SK-N-SH (cell line): ENCODE measurements at regions not wholly inside any gene's neighbourhood (a gene's known extent, or its start where the extent isn't known, plus 50 kb on each side); places are given as distances from the start of the nearest gene placed in this dataset.

Source experiments
- CTCF ChIA-PET: fragments of 300-600, 350-600 bp; formaldehyde crosslinking; extraction: SDS; loops from one replicate; lab custom pipeline; 2021; lab: Yijun Ruan, JAX
- POLR2A ChIA-PET: fragments of 350-600 bp; sonication (Branson Sonifier 250); formaldehyde crosslinking; extraction: SDS; loops from one replicate; lab custom pipeline; 2020; ENCODE audit warnings: antibody characterized with exemption, inconsistent platforms; lab: Yijun Ruan, JAX
- DNase-seq: peaks from one replicate; pipeline ENCODE4 v3.0.0; 2012
- H2AFZ ChIP-seq: fragments of 200-600 bp; sonication (generic); 2 replicates; pipeline ENCODE4 v1.8.1; 2016; ENCODE audit warnings: antibody characterized with exemption, mild to moderate bottlenecking, low read depth
- H3F3A ChIP-seq: fragments of 200-600 bp; sonication (generic); replicated peaks from 2 replicates; pipeline ENCODE3; 2016; ENCODE audit warnings: antibody characterized with exemption, mild to moderate bottlenecking; ENCODE audit not compliant: insufficient read depth
- H3K27ac ChIP-seq, 2 experiments: fragments of 200-500 bp in 1 of 2; fragments of 200-600 bp in 1 of 2; sonication (Bioruptor generic) in 1 of 2; sonication (generic), shearing (Covaris generic) in 1 of 2; 2 replicates each; pipeline versions ENCODE4 v1.5.1 to v1.6.1; 2014 to 2016; ENCODE audit warnings: low read depth in 2 of 2, inconsistent platforms in 1 of 2, low read length in 1 of 2, mild to moderate bottlenecking in 1 of 2, mixed read lengths in 1 of 2
- H3K27me3 ChIP-seq: fragments of 200-600 bp; sonication (generic), shearing (Covaris generic); 2 replicates; pipeline ENCODE4 v1.6.1; 2016; ENCODE audit warnings: mixed run types; ENCODE audit not compliant: insufficient read depth
- H3K36me3 ChIP-seq, 2 experiments: fragments of 200-500 bp in 1 of 2; fragments of 200-600 bp in 1 of 2; sonication (Bioruptor generic) in 1 of 2; sonication (generic) in 1 of 2; replicated peaks in 1 of 2; 2 replicates each; pipeline versions ENCODE3 to v1.5.1; 2014 to 2016; ENCODE audit warnings: low read length in 1 of 2, mild to moderate bottlenecking in 1 of 2; ENCODE audit not compliant: insufficient read depth in 2 of 2, control insufficient read depth in 1 of 2
- H3K4me1 ChIP-seq, 2 experiments: fragments of 200-500 bp in 1 of 2; fragments of 200-600 bp in 1 of 2; sonication (Bioruptor generic) in 1 of 2; sonication (generic), shearing (Covaris generic) in 1 of 2; 2 replicates each; pipeline versions ENCODE4 v1.5.1 to v1.6.1; 2014 to 2016; ENCODE audit warnings: low read depth in 1 of 2, low read length in 1 of 2, mixed run types in 1 of 2; ENCODE audit not compliant: insufficient read depth in 2 of 2, control insufficient read depth in 1 of 2
- H3K4me2 ChIP-seq: fragments of 200-600 bp; sonication (generic), shearing (Covaris generic); 2 replicates; pipeline ENCODE4 v1.6.1; 2017; ENCODE audit warnings: mixed run types
- H3K4me3 ChIP-seq, 2 experiments: fragments of 200-500 bp in 1 of 2; fragments of 200-600 bp in 1 of 2; sonication (Bioruptor generic) in 1 of 2; sonication (generic), shearing (Covaris generic) in 1 of 2; 2 replicates each; pipeline versions ENCODE4 v1.5.1 to v1.8.1; 2014 to 2016; ENCODE audit warnings: low read depth in 2 of 2, inconsistent platforms in 1 of 2, low read length in 1 of 2, mild to moderate bottlenecking in 1 of 2, mixed read lengths in 1 of 2, moderate library complexity in 1 of 2
- H3K79me2 ChIP-seq: fragments of 200-600 bp; sonication (generic); 2 replicates; pipeline ENCODE4 v1.8.1; 2017; ENCODE audit warnings: mild to moderate bottlenecking; ENCODE audit not compliant: insufficient read depth
- H3K9ac ChIP-seq: fragments of 200-600 bp; sonication (generic); 2 replicates; pipeline ENCODE4 v1.6.1; 2017; ENCODE audit warnings: mixed run types
- H3K9me2 ChIP-seq: fragments of 200-600 bp; sonication (generic); 2 replicates; pipeline ENCODE4 v1.6.1; 2017; ENCODE audit warnings: mixed run types
- H3K9me3 ChIP-seq: fragments of 200-600 bp; sonication (generic); 2 replicates; pipeline ENCODE4 v1.6.1; 2017; ENCODE audit warnings: mixed run types, mild to moderate bottlenecking, moderate library complexity
- H4K20me1 ChIP-seq: fragments of 200-600 bp; sonication (generic); 2 replicates; pipeline ENCODE4 v1.6.1; 2017; ENCODE audit warnings: mild to moderate bottlenecking, mixed run types; ENCODE audit not compliant: insufficient read depth
- ELF1 ChIP-seq: IDR thresholded peaks from 2 replicates; pipeline ENCODE4 v1.4.0; 2012
- EZH2phosphoT487 ChIP-seq: fragments of 200-600 bp; sonication (generic); IDR thresholded peaks from 2 replicates; pipeline ENCODE4 v1.6.1; 2017; ENCODE audit warnings: low read depth, mixed run types, mild to moderate bottlenecking, antibody characterized with exemption, moderate library complexity, borderline replicate concordance
- FOSL2 ChIP-seq: IDR thresholded peaks from 2 replicates; pipeline ENCODE4 v1.4.0; 2012; ENCODE audit warnings: low read depth, mild to moderate bottlenecking, moderate library complexity, borderline replicate concordance
- FOXJ3 ChIP-seq: sonication (generic); formaldehyde crosslinking; IDR thresholded peaks from 2 replicates; pipeline ENCODE4 v1.5.1; 2020; ENCODE audit warnings: mild to moderate bottlenecking, missing genetic modification reagents
- GABPA ChIP-seq: IDR thresholded peaks from 2 replicates; pipeline ENCODE4 v1.4.0; 2012; ENCODE audit warnings: low read depth, mild to moderate bottlenecking
- GATA2 ChIP-seq: sonication (generic); formaldehyde crosslinking; IDR thresholded peaks from 2 replicates; pipeline ENCODE4 v1.5.0; 2020; ENCODE audit warnings: mild to moderate bottlenecking, missing genetic modification reagents
- MEF2A ChIP-seq: IDR thresholded peaks from 2 replicates; pipeline ENCODE4 v1.4.0; 2012; ENCODE audit warnings: low read depth, borderline replicate concordance
- MXI1 ChIP-seq: IDR thresholded peaks from 2 replicates; pipeline ENCODE4 v1.6.1; 2012; ENCODE audit warnings: mild to moderate bottlenecking, low read depth, low read length, improper control_type of control experiment
- NFIC ChIP-seq: IDR thresholded peaks from 2 replicates; pipeline ENCODE4 v1.4.0; 2012; ENCODE audit warnings: borderline replicate concordance
- NRF1 ChIP-seq: IDR thresholded peaks from 2 replicates; pipeline ENCODE4 v1.6.1; 2012; ENCODE audit warnings: low read depth, mild to moderate bottlenecking, low read length
- RAD21 ChIP-seq: IDR thresholded peaks from 2 replicates; pipeline ENCODE4 v1.6.1; 2012; ENCODE audit warnings: mild to moderate bottlenecking, low read length
- RCOR1 ChIP-seq: fragments of 150-350 bp; IDR thresholded peaks from 2 replicates; pipeline ENCODE4 v1.6.1; 2017; ENCODE audit warnings: antibody characterized with exemption, low read length
- RFX5 ChIP-seq: IDR thresholded peaks from 2 replicates; pipeline ENCODE4 v1.6.1; 2012; ENCODE audit warnings: mild to moderate bottlenecking, improper control_type of control experiment, low read length
- SIN3A ChIP-seq: IDR thresholded peaks from 2 replicates; pipeline ENCODE4 v1.6.1; 2012; ENCODE audit warnings: low read depth, mild to moderate bottlenecking, low read length, moderate library complexity, borderline replicate concordance
- SMC3 ChIP-seq: IDR thresholded peaks from 2 replicates; pipeline ENCODE4 v1.6.1; 2012; ENCODE audit warnings: low read depth, low read length, improper control_type of control experiment
- TAF1 ChIP-seq: IDR thresholded peaks from 2 replicates; pipeline ENCODE4 v1.6.1; 2012; ENCODE audit warnings: low read depth, mild to moderate bottlenecking, low read length, moderate library complexity, borderline replicate concordance
- TCF12 ChIP-seq: IDR thresholded peaks from 2 replicates; pipeline ENCODE4 v1.4.0; 2012
- YY1 ChIP-seq: IDR thresholded peaks from 2 replicates; pipeline ENCODE4 v1.4.0; 2012; ENCODE audit warnings: low read depth, mild to moderate bottlenecking
- WGBS: methylation state at CpG from one replicate; pipeline ENCODE4 v1.1.6; 2017; ENCODE audit warnings: low lambda C conversion rate; 5-methylcytosine and 5-hydroxymethylcytosine counted together
- TF ChIP-seq, protein P1 (sequence below): IDR thresholded peaks from 2 replicates; pipeline ENCODE4 v1.4.0; 2012; ENCODE audit warnings: low read depth, borderline replicate concordance
- TF ChIP-seq, protein P2 (sequence below): fragments of 150-350 bp; IDR thresholded peaks from 2 replicates; pipeline ENCODE4 v1.6.1; 2016; ENCODE audit warnings: mild to moderate bottlenecking, low read depth, low read length
- TF ChIP-seq, protein P3 (sequence below): IDR thresholded peaks from 2 replicates; pipeline ENCODE4; 2012
- TF ChIP-seq, protein P4 (sequence below): fragments of 150-350 bp; IDR thresholded peaks from 2 replicates; pipeline ENCODE4 v1.6.1; 2017; ENCODE audit warnings: antibody characterized with exemption, low read length, low read depth, borderline replicate concordance
- TF ChIP-seq, protein P5 (sequence below): IDR thresholded peaks from 2 replicates; pipeline ENCODE4 v1.4.0; 2012; ENCODE audit warnings: low read depth

DNA sequence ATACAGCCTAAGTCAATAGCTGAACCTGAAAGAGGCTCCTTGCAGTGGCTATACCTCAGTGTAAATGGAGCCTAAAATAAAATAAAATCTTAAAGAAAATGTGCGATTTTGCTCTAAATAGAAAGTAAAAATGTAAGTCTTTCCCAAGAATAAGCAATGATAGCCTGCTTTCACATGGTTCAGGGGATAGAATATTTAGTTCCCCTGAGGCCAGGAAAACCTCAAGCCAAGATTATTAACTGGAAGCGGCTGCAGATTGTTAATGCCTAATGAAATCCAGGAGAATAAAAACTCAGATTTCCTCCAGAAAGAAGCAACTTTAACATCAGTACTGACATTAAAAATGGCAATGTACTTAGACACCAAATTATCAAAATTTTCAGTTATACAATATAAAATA lies 463.7 kb downstream of the CYLC2 start (continued):
- TF ChIP-seq NFIC, result no peak
- no peak for TF ChIP-seq EZH2phosphoT487
- no peak for TF ChIP-seq FOSL2
- TF ChIP-seq, all 33 proteins: peak for 0

DNA sequence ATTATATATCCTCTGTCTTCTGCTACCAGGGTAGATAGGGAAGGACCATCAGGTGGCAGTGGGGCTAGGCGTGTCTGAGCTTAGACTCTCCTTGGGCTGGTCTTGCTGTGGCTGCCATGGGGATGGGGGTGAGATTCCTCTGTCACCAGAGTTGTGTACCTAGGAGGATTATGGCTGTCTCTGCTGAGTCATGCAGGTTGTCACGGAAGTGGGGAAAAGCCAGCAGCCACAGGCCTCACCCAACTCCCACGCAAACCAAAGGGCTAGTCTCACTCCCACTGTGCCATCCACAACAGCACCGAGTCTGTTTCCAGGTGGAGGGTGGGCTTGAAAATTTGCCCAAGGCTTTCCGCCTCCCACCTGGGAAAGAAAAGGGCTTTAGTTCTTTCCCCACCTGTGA lies 476.1 kb downstream of the CYLC2 start:
- TF ChIP-seq FOXJ3 (CRISPR knock-in tag), result no peak
- TF ChIP-seq, protein P1, sequence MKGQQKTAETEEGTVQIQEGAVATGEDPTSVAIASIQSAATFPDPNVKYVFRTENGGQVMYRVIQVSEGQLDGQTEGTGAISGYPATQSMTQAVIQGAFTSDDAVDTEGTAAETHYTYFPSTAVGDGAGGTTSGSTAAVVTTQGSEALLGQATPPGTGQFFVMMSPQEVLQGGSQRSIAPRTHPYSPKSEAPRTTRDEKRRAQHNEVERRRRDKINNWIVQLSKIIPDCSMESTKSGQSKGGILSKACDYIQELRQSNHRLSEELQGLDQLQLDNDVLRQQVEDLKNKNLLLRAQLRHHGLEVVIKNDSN, result no peak
- no peak for TF ChIP-seq MEF2A
- TF ChIP-seq, protein P2, sequence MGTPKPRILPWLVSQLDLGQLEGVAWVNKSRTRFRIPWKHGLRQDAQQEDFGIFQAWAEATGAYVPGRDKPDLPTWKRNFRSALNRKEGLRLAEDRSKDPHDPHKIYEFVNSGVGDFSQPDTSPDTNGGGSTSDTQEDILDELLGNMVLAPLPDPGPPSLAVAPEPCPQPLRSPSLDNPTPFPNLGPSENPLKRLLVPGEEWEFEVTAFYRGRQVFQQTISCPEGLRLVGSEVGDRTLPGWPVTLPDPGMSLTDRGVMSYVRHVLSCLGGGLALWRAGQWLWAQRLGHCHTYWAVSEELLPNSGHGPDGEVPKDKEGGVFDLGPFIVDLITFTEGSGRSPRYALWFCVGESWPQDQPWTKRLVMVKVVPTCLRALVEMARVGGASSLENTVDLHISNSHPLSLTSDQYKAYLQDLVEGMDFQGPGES, result no peak
- no peak for TF ChIP-seq ELF1
- TF ChIP-seq RCOR1, result no peak
- no peak for TF ChIP-seq TAF1
- TF ChIP-seq TCF12, result no peak
- no peak for TF ChIP-seq RFX5
- TF ChIP-seq, protein P3, sequence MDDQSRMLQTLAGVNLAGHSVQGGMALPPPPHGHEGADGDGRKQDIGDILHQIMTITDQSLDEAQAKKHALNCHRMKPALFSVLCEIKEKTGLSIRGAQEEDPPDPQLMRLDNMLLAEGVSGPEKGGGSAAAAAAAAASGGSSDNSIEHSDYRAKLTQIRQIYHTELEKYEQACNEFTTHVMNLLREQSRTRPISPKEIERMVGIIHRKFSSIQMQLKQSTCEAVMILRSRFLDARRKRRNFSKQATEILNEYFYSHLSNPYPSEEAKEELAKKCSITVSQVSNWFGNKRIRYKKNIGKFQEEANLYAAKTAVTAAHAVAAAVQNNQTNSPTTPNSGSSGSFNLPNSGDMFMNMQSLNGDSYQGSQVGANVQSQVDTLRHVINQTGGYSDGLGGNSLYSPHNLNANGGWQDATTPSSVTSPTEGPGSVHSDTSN, result no peak
- 17% methylated on average over 2 of the region's 5 CpGs for WGBS
- Histone ChIP-seq H2AFZ (no peak overlapping the region), H3K27ac (no peak overlapping the region), H3K4me1 (no peaks in the 10 kb centered on the region; a peak in 1 of 4 replicates), H3F3A (no peaks in the 10 kb centered on the region), H3K4me2 (no peak overlapping the region), H3K9me2 (no peaks in the 10 kb centered on the region), H3K9ac (no peak overlapping the region), H3K79me2 (no peaks in the 10 kb centered on the region), H3K4me3 (no peak overlapping the region), H4K20me1 (no peaks in the 10 kb centered on the region), H3K36me3 (no peaks in the 10 kb centered on the region), H3K27me3 (no peaks in the 10 kb centered on the region), H3K9me3 (no peaks in the 10 kb centered on the region)
- POLR2A ChIA-PET, result no interaction called here
- CTCF ChIA-PET, result no interaction called here
- no peak for DNase-seq

DNA sequence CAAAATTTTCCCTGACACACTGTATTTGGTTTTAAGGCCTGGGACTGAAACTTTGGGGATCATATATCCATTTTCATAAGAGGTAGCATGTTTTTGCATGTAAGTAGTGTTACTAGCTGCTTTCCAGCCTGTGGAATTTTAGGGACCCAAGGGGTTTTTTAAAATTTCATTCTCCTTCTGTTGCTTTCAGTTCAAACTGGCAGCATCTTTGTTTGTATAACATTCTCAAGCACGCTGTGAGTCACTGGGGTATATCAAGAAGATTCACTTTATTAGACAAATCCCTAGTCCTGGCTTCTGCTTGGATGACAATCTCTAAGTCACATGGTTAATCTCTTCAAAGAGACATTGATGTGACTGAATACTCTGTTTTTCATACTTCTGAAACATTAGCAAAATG lies 479.0 kb downstream of the CYLC2 start:
- H3K27me3 ChIP-seq, result no peaks in the 10 kb centered on the region
- ChIA-PET CTCF (no interaction called here), POLR2A (no interaction called here)
- no peak overlapping the region for H3K9ac ChIP-seq
- no peaks in the 10 kb centered on the region for H4K20me1 ChIP-seq
- no peak overlapping the region for H3K4me2 ChIP-seq
- no peaks in the 10 kb centered on the region; a peak in 1 of 4 replicates for H3K4me1 ChIP-seq
- WGBS, result 12% methylated on average over 1 of the region's 1 CpG
- H3K9me3 ChIP-seq, result no peaks in the 10 kb centered on the region
- no peak overlapping the region for H2AFZ ChIP-seq
- H3K79me2 ChIP-seq, result no peaks in the 10 kb centered on the region
- no peak for TF ChIP-seq RAD21
- TF ChIP-seq GATA2 (CRISPR knock-in tag), result no peak
- no peak for TF ChIP-seq ELF1
- TF ChIP-seq, protein P4, sequence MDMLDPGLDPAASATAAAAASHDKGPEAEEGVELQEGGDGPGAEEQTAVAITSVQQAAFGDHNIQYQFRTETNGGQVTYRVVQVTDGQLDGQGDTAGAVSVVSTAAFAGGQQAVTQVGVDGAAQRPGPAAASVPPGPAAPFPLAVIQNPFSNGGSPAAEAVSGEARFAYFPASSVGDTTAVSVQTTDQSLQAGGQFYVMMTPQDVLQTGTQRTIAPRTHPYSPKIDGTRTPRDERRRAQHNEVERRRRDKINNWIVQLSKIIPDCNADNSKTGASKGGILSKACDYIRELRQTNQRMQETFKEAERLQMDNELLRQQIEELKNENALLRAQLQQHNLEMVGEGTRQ, result no peak
- no peak for TF ChIP-seq RCOR1
- no peak for TF ChIP-seq YY1
- TF ChIP-seq SIN3A, result no peak
- TF ChIP-seq GABPA, result no peak
- TF ChIP-seq, protein P5, sequence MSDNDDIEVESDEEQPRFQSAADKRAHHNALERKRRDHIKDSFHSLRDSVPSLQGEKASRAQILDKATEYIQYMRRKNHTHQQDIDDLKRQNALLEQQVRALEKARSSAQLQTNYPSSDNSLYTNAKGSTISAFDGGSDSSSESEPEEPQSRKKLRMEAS, result no peak
- no peak for TF ChIP-seq MXI1
- no peak for TF ChIP-seq SMC3
- no peak for TF ChIP-seq NRF1
- TF ChIP-seq, all 33 proteins: peak for 0
- Histone ChIP-seq H3K36me3 (no peaks in the 10 kb centered on the region), H3F3A (no peaks in the 10 kb centered on the region), H3K4me3 (no peak overlapping the region), H3K9me2 (no peaks in the 10 kb centered on the region), H3K27ac (no peak overlapping the region)
- DNase-seq, result no peak
